HEK293T (cell line): ENCODE measurements at regions not wholly inside any gene's neighbourhood (a gene's known extent, or its start where the extent isn't known, plus 50 kb on each side); places are given as distances from the start of the nearest gene placed in this dataset.

ENCODE experiments used
- CTCF ChIA-PET: fragments of 350-600 bp; formaldehyde crosslinking; extraction: SDS; loops from one replicate; lab custom pipeline; 2021; ENCODE audit warnings: antibody characterized with exemption, inconsistent platforms; lab: Yijun Ruan, JAX
- POLR2A ChIA-PET: fragments of 350-600 bp; formaldehyde crosslinking; extraction: SDS; loops from one replicate; lab custom pipeline; 2020; ENCODE audit warnings: antibody characterized with exemption, inconsistent platforms; lab: Yijun Ruan, JAX
- DNase-seq: peaks from one replicate; pipeline ENCODE4 v3.0.0; 2012; ENCODE audit warnings: mixed read lengths; ENCODE audit errors: extremely low spot score
- ARNT ChIP-seq: fragments of 450-650 bp; IDR thresholded peaks from 2 replicates; pipeline ENCODE4 v1.6.1; 2017; ENCODE audit warnings: mild to moderate bottlenecking
- BHLHE40 ChIP-seq: fragments of 450-650 bp; IDR thresholded peaks from 2 replicates; pipeline ENCODE4 v1.6.1; 2016; ENCODE audit warnings: mild to moderate bottlenecking, moderate library complexity, borderline replicate concordance
- CTBP1 ChIP-seq: fragments of 450-650 bp; IDR thresholded peaks from 2 replicates; pipeline ENCODE4 v1.6.1; 2016; ENCODE audit warnings: borderline replicate concordance
- ELF4 ChIP-seq: fragments of 450-650 bp; IDR thresholded peaks from 2 replicates; pipeline ENCODE4 v1.6.1; 2017; ENCODE audit warnings: antibody characterized with exemption
- FOXA1 ChIP-seq: fragments of 450-650 bp; IDR thresholded peaks from 2 replicates; pipeline ENCODE4 v1.6.1; 2016; ENCODE audit warnings: mild to moderate bottlenecking
- FOXK2 ChIP-seq: fragments of 450-650 bp; IDR thresholded peaks from 2 replicates; pipeline ENCODE4 v1.6.1; 2016; ENCODE audit warnings: mild to moderate bottlenecking
- FOXM1 ChIP-seq: fragments of 450-650 bp; IDR thresholded peaks from 2 replicates; pipeline ENCODE4 v1.6.1; 2017; ENCODE audit warnings: mild to moderate bottlenecking, borderline replicate concordance
- HDGF ChIP-seq: fragments of 450-650 bp; IDR thresholded peaks from 2 replicates; pipeline ENCODE4 v1.6.1; 2017; ENCODE audit warnings: antibody characterized with exemption, borderline replicate concordance
- L3MBTL2 ChIP-seq: fragments of 450-650 bp; conservative IDR thresholded peaks from 2 replicates; pipeline ENCODE4 v1.6.1; 2016; ENCODE audit warnings: mild to moderate bottlenecking
- LEF1 ChIP-seq: fragments of 450-650 bp; IDR thresholded peaks from 2 replicates; pipeline ENCODE4 v1.6.1; 2017; ENCODE audit warnings: mild to moderate bottlenecking, borderline replicate concordance
- NFRKB ChIP-seq: fragments of 450-650 bp; IDR thresholded peaks from 2 replicates; pipeline ENCODE4 v1.6.1; 2016; ENCODE audit warnings: mild to moderate bottlenecking, moderate library complexity
- PKNOX1 ChIP-seq: fragments of 450-650 bp; IDR thresholded peaks from 2 replicates; pipeline ENCODE4 v1.6.1; 2016
- SP1 ChIP-seq: fragments of 450-650 bp; IDR thresholded peaks from 2 replicates; pipeline ENCODE4 v1.6.1; 2017
- SUZ12 ChIP-seq: fragments of 450-650 bp; IDR thresholded peaks from 2 replicates; pipeline ENCODE4 v1.6.1; 2016; ENCODE audit warnings: mild to moderate bottlenecking
- TARDBP ChIP-seq: fragments of 450-650 bp; IDR thresholded peaks from 2 replicates; pipeline ENCODE4 v1.6.1; 2016
- ZNF384 ChIP-seq: fragments of 450-650 bp; IDR thresholded peaks from 2 replicates; pipeline ENCODE4 v1.6.1; 2016

DNA sequence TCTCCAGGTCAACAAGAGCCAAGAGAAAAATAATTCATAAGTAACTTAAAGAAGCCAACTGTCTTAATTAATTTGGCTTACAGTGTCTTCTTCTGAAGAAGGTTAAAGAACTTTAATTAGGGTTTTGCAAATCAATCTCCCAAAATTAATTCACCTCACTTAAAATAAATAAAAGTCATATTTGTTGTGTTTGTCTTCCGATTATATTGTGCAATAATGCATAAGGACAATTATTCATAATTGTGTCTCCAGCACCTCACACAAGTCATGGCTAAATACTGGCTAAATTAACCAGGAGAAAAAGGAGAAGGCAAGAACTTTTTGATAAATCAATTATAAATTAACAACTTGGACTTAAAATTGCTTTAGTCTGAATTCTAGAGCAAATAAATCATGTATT lies 899.0 kb upstream of the NR2F2 start:
- ChIA-PET POLR2A (no interaction called here), CTCF (no interaction called here)
- TF ChIP-seq TARDBP: no peak
- TF ChIP-seq FOXA1: no peak
- no peak for TF ChIP-seq FOXM1
- no peak for TF ChIP-seq ZNF384
- no peak for TF ChIP-seq PKNOX1
- no peak for TF ChIP-seq NFRKB
- no peak for TF ChIP-seq L3MBTL2
- TF ChIP-seq LEF1: no peak
- TF ChIP-seq FOXK2: no peak
- TF ChIP-seq BHLHE40: no peak
- TF ChIP-seq CTBP1: no peak
- no peak for TF ChIP-seq ARNT
- no peak for TF ChIP-seq ELF4
- TF ChIP-seq HDGF: no peak
- no peak for TF ChIP-seq SP1
- no peak for TF ChIP-seq SUZ12
- no peak for DNase-seq

- POLR2A ChIA-PET: no interaction called here
These were observed 897.6 kb upstream of the NR2F2 start for GRCh38 chr15:95432878-95433405.

GRCh38 chr15:95439922-95440376 lies 890.6 kb upstream of the NR2F2 start:
- CTCF ChIA-PET: no interaction called here
- TF ChIP-seq FOXA1 (no peak), ELF4 (no peak), PKNOX1 (no peak), LEF1 (no peak), CTBP1 (no peak)
- POLR2A ChIA-PET: no interaction called here
- no peak for DNase-seq

More at GRCh38 chr15:95432878-95433405, 897.6 kb upstream of the NR2F2 start:
- TF ChIP-seq TARDBP (no peak), HDGF (no peak), LEF1 (no peak), FOXA1 (no peak), FOXK2 (no peak), SUZ12 (no peak), SP1 (no peak), FOXM1 (no peak), L3MBTL2 (no peak), ELF4 (no peak), CTBP1 (no peak), NFRKB (no peak), BHLHE40 (no peak), ARNT (no peak), PKNOX1 (no peak), ZNF384 (no peak)
- no peak for DNase-seq
- CTCF ChIA-PET: no interaction called here

DNA sequence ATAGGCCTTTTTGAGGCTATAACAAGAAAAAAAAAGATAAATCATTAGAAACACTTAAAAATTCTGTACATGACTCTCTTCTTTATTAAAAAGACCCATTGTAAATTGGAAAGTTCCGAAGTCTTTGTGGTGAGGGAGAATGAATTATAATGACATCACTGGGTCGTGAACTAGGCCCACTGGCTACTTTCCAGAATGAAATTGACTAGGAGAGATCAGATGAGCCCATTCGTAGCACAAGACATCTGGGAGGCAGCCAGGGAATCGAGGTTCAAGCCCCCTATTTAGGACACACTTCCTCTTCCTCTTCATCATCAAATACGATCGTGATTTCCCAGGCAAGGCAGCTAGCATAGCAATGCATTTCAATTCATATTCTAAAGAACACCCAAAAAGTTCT lies 889.8 kb upstream of the NR2F2 start:
- no peak for DNase-seq
- TF ChIP-seq SUZ12 (no peak), BHLHE40 (no peak), TARDBP (no peak), HDGF (no peak), FOXK2 (no peak)
- POLR2A ChIA-PET: no interaction called here
- CTCF ChIA-PET: no interaction called here

DNA sequence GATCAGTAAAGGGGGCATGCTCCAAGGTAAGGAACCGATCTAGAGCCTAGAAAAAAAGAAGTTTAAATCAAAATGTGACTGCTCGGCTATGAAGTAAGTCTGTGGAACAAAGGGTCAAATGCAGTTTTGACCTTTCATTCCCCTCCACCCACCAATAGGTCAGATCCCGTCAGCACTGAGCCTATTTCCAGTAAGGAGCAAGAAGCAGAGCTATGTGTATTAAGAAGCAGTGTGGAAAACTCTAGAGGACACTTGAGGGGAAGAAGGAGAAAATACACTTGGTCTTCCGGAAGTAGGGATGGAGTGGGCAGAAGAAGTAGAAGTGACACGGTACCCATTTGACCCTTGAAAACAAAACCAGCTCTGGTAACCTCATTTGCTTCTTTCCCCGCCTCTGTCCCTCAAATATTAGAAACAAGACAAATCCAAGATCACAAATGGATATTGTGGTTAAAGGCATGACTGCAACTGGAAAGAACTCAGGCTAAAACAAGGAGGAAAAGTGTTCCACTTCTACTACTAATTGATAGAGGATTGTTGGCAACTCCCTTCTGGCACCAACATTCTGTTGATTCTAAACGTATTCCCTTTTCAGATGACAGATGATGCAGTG lies 888.3 kb upstream of the NR2F2 start:
- ChIA-PET CTCF (interaction anchor here (1.2 kb wide), 1 partner anchor 113 kb away, joined by 4 read pairs; no protein-coding TSS in a partner anchor), POLR2A (no interaction called here)
- no peak for DNase-seq
- no peak for TF ChIP-seq ZNF384
- TF ChIP-seq SUZ12: no peak
- TF ChIP-seq L3MBTL2: no peak
- no peak for TF ChIP-seq SP1
- no peak for TF ChIP-seq HDGF
- TF ChIP-seq NFRKB: no peak
- no peak for TF ChIP-seq LEF1
- no peak for TF ChIP-seq FOXA1
- no peak for TF ChIP-seq FOXM1
- TF ChIP-seq FOXK2: no peak
- TF ChIP-seq TARDBP: no peak
- no peak for TF ChIP-seq CTBP1
- no peak for TF ChIP-seq ARNT
- TF ChIP-seq ELF4: no peak
- TF ChIP-seq PKNOX1: no peak

DNA sequence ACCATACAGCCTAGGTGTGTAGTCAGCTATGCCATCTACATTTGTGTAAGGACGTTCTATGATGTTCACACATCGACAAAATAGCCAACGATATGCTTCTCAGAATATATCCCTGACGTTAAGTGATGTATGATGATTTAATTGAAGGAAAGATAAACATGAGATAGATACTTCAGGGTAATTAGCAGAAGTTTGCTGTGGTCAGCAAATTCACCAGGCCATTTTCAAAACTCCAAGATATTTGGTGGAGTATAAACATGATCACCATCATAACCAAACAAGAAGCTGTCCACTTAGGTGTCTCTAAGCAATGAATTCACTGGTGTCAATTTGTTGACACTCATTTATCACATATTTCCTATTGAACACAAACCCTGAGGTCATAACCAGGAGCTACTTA lies 885.6 kb upstream of the NR2F2 start:
- TF ChIP-seq NFRKB (no peak), SP1 (no peak)
- POLR2A ChIA-PET: no interaction called here
- CTCF ChIA-PET: no interaction called here
- no peak for DNase-seq
